ENCODE measurements at regions not wholly inside any gene's neighbourhood (a gene's known extent, or its start where the extent isn't known, plus 50 kb on each side); places are given as distances from the start of the nearest gene placed in this dataset.
A peak's percentile ranks its signal among the peaks of the same experiment; 100 is the strongest.

DNA sequence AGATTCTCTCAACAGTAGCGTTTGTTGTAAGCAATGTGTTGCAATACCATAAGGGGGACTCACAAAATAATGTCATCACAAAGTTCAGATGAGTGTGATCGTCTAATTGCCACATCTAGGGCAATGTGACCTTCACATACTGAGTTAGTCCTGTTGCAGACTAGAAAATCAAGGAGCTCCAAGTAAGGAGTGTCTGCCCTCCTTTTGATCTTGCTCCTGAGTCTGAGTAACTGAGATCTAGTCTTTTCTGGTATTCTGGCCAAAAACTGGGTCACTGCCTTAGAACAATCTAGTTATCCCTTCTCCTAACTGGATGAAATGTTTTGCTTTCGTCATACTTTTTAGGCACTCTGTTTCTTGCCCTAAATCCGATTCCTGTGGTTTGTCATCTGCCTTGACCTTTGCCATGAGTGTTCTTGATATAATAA lies 712.1 kb downstream of the CDH11 start:
- peak; percentile 58 for DNase-seq (ENCODE audit: low read depth)

DNA sequence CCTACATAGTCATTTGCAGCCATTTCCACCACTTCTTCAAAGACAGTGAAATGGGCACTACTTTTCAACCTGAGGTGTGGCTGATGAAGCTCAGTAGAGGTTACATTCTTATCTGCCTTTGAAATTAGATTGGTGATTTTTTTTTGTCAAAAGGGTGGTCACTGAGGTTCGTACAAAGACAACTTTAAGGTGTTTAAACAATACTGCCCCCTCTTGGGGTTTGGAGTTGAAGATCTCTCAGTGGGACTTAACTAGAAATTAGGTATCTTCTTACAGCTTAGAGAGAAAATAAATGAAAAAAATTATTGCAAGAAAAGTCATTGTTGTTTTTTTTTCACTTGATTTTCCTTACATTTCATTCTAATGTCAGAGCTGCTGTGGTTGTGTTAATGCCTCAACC lies 713.2 kb downstream of the CDH11 start:
- no peak for DNase-seq (ENCODE audit: low read depth)

DNA sequence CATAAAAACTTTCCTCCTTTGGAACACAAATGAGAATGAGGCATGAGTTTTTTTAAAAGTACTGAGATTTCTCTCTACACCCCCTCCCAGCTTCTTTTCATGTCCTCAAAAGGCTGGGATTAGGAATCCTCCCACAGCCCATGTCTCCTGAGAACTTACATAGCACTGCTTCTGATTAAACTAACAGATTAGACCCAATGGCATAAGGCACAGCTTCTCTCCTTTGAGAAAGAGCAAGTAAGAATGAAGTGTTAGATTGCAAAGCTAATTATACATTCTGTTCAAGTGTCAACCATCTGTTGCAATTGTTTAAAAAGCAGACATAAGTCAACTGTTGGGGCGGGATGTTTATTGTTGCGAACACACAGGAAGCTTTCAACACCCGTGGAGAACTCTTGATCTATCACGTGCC lies 715.1 kb downstream of the CDH11 start:
- DNase-seq (ENCODE audit: low read depth): no peak

DNA sequence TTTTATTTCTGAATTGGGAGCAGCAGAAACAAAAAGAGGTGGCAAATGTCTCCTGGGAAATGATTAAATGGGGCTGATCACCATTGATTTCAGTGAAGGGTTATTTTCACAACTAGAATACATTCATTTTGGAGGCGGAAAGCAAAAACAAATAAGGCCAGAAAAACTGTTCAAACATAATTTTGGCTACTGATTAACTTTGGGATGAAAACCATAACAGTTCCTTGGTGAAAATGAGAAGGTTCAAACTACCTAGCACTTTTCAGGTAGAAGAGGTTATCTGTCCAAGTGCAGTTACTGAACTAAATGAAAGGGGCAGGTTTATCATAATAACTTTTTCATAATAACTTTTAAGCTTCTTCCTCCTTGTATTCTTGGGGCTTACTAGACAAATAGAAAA lies 718.5 kb downstream of the CDH11 start:
- no peak for DNase-seq (ENCODE audit: low read depth)

DNA sequence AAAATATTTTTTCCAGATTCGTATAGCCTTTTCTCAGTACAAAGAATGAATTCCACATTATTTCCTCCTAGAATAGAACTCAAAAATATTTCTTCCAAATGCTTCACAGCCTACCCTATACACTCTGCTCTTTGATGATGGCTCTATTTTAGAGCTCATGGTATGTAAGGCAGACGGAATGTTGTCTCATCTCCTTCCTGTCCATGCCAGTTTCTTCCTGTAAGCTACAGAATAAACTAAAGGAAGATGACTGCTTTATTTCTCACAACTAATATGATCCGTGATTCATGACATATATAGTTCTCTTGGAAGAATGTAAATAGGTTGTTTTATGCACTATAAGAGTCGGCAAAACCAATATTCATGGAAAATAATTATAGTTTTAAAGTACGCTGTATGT lies 723.1 kb downstream of the CDH11 start:
- no peak for DNase-seq (ENCODE audit: low read depth)

DNA sequence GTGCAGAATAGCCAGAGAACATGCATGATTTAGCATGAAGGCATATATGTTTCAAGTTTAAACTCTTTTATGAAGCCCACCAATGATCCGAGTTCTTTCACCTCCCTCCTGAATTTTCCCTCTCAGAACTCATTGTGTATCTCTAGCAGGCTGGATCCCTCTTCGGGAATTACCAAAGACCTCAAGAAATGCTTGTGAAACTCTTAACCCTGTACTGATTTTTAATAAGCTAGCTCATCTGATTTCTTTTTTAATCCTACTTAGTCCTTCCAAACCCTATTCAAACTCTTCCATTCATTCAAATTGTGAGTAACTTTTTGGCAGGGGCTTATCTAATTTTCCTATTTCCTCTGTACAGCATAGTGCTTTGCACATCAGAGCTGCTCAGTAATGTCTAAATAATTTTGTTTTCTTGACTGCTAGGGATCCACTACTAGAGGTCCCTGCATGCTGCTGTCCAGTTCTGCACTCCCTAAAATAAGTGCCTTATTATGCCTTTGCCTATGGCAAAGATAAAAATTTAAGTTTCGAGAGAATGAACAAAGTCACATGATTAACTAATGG lies 723.8 kb downstream of the CDH11 start:
- peak; percentile 57 for DNase-seq (ENCODE audit: low read depth)

DNA sequence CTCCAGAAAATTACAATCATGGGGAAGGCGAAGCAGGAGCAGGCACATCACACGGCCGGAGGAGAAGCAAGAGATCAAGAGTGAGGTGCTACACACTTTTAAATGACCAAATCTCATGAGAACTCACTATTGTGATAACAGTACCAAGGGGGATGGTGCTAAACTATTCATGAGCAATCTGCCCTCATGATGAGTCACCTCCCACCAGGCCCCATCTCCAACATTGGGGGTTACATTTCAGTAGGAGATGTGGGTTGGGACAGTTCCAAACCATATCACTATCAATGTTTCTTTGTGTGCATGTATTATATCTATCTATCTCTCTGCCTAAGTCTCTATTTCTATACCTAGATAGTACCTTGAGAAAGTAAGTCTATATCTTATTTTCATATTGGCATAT lies 724.8 kb downstream of the CDH11 start:
- no peak for DNase-seq (ENCODE audit: low read depth)

DNA sequence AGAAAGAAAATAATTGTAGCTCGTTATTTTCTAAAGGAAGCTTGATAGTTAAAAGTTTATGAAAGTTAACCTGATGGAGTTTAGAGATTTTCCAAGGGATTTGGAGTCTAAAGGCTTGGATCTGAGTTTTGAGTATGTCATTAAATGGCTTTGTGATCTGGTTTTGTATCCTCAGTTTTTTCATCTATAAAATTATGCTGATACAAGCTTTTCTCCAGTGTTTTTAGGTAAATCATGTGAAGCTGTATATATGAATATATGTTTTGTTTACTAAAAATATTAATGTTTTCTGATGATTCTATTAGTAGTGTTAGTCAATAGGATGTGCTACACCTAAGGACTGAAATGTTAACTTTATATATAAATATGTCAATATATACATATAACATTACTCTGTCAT lies 727.8 kb downstream of the CDH11 start:
- DNase-seq (ENCODE audit: low read depth): no peak

DNA sequence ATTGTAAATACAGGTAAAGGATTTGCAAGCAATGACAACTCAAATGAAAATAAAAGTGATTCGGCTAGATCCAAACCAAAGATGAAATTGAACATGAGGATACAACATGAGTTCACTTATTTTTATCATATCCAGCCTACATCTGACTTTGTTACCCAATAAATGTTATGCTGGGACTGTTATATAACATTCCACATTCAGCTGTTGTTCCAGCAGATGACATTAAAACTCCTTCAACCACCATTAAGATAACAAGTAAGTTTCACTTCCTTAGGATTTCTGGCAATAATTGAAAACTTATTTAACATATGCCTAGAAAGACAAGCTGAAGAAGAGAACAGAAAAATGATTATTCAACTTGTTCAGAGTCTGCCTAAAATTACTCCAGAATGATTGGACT lies 729.4 kb downstream of the CDH11 start:
- no peak for DNase-seq (ENCODE audit: low read depth)

DNA sequence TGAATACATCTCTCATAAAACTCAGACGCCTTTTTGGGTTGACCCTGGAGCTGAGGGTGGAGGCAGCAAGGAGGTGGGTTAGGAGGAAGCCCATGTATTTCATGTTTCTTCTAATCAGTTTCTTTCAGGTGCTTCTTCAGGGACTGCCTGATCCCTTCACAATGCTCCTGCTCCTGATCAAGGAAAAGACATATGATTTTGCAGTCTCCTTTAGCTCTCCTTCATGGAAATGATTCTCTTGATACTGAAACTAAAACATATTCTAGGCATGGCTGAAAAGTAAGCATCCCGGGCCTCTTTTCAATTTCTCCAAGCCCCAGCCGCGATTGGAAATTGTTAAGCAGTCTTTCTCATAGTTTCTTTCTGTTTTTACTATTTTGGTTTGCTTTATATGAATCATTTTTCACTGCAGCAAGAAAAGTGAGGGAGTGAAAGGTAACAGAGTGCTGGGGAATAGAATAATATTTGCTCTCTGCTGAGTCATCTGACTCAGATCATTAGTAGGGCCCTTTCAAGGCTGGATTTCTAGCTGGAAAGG lies 730.7 kb downstream of the CDH11 start:
- DNase-seq (ENCODE audit: low read depth): peak; percentile 70

DNA sequence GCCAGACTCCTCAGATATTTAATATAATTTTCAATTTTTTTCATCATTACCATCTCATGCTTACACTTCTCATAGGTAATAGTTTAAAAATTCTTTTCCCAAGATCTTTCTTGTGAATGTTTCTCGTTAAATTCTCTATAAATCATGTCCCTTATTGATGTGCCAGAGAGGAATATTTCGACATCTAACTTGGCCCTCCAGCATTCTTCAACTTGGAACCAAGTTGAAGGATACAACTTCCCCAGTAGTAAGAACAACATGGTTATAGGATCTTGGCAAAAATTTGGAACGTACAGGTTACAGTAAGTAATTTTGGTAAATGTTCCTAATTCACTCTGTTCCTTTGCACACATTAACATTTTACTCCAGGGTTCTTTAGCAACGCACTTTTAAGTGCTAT lies 731.8 kb downstream of the CDH11 start:
- no peak for DNase-seq (ENCODE audit: low read depth)

DNA sequence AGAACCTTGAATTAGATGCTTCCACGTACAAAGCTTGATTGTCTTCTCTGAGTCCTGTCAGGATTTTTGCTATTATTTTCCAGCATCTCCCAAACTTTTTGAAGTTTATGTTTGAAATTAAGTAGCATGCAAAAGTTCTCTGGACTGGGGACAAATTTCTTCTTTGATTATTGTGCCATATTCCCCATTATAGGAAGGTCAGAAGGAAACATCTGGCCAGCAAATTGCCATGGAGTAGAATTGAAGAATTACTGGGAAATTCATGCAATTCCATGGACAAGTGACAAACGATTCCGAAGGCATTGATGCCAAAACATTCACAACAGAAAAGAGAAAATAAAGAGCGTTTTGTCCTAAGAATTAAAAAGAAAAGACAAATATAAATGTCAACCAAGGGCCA lies 737.2 kb downstream of the CDH11 start:
- DNase-seq (ENCODE audit: low read depth): no peak

DNA sequence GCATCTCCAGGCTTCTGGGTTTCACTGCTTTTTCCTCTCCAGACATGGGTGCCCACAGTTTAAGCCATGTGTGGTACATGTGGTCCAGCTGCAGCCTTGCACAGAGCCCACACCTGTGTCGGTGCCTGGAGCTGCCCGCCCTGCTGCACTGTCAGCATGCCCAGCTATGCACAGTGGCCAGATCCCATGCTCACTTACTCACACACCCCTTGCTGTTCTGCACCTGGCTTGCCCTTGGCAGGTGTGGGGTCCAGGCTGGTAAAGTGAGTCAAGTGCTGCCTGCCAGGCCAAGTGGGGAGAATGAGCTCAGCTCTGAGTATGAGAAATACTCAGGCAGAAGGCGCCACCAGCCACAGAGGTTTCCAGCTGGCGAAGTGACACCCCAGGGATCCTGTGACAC lies 739.9 kb downstream of the CDH11 start:
- no peak for DNase-seq (ENCODE audit: low read depth)

DNA sequence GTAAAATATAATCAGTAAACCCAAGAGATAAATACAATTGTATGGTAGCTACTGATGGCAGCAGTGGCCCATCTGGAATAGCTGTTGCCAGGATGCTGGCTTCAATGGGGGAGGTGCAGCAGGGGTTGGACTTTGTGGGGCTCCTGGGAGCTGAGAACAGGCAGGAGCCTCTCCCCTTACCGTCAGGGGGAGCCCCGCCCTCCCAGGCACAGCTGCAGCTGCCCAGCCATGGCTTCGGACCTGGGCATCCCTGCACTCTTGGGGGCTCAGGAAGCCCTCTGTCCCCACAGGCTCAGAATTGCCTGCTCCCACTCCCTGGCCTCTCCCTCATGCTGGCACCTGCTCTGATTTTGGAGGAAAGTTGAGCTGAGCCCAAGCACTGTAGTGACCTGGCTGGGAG lies 741.1 kb downstream of the CDH11 start:
- no peak for DNase-seq (ENCODE audit: low read depth)

DNA sequence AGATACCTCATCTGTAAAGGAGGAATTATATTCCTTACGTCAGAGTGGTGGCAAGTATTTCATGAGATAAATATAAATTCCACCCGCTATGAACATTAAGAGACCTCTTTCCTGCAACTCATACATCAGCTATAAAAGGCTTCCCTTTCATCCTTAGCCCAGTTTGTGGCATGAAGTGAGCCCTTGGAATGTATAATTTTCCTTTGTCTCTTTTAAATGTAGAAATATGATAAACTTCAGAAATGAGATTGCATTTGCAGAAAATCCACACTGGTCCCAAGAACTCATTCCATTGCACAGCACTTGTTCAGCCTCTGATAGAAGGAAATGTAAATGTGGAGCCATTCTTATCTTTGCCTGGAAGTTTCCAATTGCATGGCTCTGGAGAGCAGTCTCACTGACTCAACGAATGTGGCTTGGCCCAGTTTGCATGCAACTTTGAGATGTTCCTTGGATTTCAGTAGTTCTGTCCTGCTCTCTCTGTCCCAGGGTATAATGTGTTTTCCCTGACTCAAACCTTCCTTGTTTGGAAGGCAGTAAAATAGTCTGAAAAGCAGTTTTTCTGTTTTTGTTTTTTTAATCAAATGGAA lies 746.4 kb downstream of the CDH11 start:
- DNase-seq (ENCODE audit: low read depth): peak; percentile 86

DNA sequence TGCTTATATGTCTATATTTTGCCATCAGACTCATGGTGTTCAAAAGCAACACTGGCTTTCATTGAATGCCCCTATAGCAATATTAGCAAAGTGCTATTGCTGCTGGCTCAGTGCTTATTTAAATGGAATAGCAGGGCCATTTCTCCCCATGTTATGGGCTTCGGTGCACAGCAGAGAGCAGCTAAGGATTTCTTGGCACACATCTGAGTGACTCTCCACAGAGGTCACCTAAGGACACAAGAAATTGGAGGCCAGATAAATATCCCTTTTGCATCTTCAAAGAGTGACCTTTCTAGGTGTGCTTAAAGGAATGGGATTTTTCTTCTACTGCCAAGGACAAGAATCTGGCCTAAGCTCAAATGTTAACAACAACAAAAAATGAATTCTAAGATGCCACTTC lies 751.8 kb downstream of the CDH11 start:
- no peak for DNase-seq (ENCODE audit: low read depth)

DNA sequence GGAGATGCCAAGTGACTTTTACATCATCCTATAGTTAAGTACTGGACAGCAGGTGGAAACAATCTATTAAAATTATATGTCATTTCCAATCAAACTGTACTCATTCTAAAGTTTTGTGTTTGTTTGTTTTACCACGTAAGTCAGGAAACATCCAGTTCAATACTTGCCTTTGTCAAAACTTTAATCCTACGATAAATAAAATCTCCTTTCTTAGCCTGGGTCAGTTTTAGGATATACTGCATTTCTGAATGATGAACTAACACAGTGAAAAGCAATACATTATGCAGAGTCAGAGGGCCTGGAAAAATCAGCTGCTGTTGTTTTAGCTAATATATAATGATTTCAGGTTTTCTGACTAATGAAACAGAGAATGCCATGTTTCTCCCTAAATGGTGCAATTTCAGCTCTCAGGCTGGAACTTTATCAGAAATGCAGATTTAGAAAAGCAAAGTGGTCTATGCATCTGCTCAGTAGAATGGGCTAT lies 756.4 kb downstream of the CDH11 start:
- DNase-seq (ENCODE audit: low read depth): no peak

DNA sequence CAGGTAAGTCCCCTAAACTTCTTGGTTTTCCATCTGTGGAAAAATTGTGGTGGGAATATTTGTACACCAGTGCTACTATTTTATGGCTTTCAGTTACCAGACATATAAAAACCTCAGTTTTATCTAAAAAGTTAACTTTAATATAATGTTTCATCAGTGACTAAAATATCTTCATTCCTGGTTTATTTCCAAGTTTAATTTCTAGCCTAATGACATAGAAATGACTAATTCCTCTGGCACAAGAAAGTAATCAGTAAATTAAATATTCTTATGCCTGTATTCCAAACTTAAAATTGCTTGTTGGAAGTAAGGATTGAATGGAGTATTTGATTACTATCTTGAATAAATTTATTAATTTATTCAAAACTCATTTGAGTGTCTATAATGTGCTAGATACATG lies 757.0 kb downstream of the CDH11 start:
- no peak for DNase-seq (ENCODE audit: low read depth)

DNA sequence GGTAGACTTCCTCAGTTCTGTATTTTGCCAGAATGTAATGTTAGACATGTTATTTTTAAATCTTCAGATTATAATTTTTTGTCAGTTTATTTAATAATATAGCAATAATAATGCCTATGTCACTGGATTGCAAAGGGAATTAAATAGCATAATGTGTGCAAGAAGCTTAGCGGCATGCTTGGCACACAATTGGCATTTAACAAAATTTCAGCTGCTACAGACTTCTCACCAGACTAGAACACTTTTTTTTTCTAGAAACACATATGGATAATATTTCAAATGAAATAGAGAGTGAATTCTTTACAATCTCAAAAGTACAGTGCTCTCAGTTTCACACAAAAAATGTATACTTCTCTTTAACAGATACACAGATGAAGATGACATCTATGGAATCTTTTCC lies 757.4 kb downstream of the CDH11 start:
- DNase-seq (ENCODE audit: low read depth): no peak

DNA sequence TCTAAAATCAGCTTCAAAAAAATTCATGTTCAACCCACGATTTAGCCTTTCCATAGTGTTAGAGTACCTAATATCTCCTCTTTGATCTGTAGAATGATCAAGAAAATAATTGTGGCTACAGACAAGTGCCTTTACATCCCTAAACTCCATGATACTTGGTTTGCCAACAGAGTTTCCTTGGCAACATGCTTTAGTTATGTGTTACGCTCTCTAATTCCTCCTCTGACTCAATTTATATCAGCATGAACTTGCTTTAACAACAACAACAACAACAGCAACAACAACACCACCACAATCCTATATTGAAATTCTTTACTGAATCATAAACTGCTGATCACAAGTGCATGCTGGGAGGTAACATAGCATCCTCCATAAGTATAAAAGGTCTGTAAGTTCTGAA lies 757.8 kb downstream of the CDH11 start:
- no peak for DNase-seq (ENCODE audit: low read depth)

DNA sequence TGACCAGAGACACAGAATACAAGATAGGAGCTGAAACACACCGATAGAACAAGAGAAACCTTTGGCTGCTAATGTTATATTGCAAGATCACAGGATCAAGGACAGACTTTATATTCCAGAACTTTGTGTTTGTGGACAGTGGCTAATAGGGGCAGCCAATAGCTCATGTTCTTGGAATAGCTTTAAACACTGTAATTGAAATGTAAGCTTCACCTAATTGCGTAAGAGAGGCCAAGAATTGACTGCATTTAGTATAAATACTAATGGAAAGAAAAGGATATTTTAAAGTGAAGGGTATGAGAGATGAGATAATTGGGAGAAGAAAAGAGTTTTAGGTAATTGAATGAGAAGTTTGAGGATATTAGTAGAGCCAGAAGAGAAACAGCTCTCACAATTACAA lies 758.8 kb downstream of the CDH11 start:
- DNase-seq (ENCODE audit: low read depth): no peak

DNA sequence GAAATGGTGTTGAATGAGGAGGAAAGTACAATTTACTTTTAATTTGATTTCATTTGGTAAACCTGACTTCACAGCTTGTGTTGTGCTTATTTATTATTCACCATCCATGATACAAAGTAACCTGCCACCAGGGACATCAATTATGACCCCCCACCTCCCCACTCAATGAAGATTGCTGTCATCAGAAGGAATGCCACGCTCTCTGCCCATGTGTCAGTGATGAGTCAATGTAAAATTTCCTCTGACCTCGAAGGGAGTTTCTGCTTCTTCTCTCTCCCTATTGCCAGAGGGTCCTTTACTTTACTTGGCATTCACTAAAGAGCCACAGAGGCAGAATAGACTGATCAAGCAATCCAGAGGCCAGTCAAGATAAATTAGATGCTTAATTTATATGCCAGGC lies 759.7 kb downstream of the CDH11 start:
- no peak for DNase-seq (ENCODE audit: low read depth)

DNA sequence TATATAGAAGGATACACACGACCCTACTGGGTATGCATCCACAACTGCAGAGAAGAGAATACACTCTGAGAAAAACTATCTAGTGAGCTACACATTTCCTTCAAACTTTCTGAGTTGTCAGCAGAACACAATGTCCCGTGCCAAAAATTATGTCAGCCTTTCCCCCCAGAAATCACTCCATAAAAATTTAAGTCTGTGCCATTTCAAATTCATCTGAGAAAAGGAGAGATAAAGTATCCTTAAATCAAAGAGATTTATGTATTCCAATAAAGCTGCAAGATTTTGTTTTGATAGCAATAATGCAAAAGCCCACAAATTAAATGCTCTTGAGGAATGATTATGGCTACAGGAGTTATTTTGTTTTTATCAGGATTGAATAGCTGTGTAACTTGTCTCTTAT lies 760.1 kb downstream of the CDH11 start:
- no peak for DNase-seq (ENCODE audit: low read depth)

DNA sequence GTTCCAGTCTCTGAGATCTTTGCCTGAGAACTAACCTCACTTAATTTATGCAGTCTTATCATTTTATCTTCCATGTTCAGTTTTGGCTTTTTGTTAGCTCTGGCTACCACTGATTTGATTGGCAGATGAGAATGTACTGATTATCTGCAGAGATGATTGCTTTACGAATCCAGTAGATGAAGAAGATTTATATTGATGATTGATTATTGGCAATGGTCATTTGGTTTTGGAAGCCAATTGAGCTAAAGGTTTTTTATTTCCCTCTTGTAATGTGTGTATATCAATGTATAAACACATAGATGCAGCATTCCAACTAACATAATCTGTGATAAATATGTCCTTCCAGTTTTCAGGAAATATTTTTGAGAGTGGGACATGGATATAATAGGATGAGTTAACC lies 763.6 kb downstream of the CDH11 start:
- no peak for DNase-seq (ENCODE audit: low read depth)
